ENCODE measurements at regions not wholly inside any gene's neighbourhood (a gene's known extent, or its start where the extent isn't known, plus 50 kb on each side); places are given as distances from the start of the nearest gene placed in this dataset.

DNA sequence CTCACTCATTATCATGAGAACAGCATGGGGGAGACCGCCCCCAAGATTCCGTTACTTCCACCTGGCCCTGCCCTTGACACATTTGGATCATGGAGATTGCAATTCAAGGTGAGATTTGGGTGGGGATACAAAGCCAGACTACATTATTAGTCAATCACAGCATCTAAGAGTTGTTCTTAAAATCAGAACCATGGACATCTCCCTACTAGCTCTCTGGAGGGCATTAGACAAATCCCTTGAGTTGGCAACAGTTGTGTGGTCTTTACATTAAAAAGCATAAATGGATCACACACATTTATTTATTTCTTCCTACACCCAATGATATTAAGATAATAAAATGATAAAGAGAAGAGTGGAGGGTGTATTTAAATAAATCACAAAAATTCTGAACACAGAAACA lies 262.8 kb upstream of the VCX start:
- POLR2A ChIA-PET: no interaction called here
- Mint-ChIP-seq H3K9me3 (no peaks in the 10 kb centered on the region), H3K4me1 (no peaks in the 10 kb centered on the region), H3K27ac (no peak overlapping the region), H3K4me3 (no peak overlapping the region), H3K27me3 (no peaks in the 10 kb centered on the region), H3K36me3 (ENCODE audit: low read depth) (no peaks in the 10 kb centered on the region)
- intact Hi-C loops (cut with micrococcal nuclease): no loop called here
- no peak for DNase-seq
- TF ChIP-seq, protein P1, sequence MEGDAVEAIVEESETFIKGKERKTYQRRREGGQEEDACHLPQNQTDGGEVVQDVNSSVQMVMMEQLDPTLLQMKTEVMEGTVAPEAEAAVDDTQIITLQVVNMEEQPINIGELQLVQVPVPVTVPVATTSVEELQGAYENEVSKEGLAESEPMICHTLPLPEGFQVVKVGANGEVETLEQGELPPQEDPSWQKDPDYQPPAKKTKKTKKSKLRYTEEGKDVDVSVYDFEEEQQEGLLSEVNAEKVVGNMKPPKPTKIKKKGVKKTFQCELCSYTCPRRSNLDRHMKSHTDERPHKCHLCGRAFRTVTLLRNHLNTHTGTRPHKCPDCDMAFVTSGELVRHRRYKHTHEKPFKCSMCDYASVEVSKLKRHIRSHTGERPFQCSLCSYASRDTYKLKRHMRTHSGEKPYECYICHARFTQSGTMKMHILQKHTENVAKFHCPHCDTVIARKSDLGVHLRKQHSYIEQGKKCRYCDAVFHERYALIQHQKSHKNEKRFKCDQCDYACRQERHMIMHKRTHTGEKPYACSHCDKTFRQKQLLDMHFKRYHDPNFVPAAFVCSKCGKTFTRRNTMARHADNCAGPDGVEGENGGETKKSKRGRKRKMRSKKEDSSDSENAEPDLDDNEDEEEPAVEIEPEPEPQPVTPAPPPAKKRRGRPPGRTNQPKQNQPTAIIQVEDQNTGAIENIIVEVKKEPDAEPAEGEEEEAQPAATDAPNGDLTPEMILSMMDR (IDR thresholded peaks at IDR 0.05): no peak
- CTCF ChIA-PET: no interaction called here
- ATAC-seq (ENCODE audit: low read depth): no peak

DNA sequence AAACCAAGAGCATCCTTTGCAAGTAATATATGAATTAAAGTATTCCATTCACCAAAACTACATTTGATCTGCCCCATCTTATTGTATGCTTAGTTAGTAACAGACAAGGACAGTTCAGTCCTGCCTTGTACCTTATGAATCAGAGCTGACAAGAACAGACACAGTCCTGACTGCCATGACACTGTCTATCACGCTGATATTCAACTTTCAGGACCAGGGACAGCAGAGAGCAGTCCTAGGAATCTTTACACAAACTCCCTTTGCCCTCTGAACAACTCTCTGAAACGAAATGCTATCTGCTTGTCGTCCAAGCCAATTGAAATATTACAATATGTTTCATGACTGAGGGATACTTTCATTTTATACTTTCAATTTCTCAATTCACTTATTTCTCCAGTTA lies 268.6 kb upstream of the VCX start:
- no peak overlapping the region for H3K4me3 Mint-ChIP-seq
- H3K27ac Mint-ChIP-seq: no peak overlapping the region
- POLR2A ChIA-PET: no interaction called here
- no peaks in the 10 kb centered on the region for H3K36me3 Mint-ChIP-seq (ENCODE audit: low read depth)
- H3K4me1 Mint-ChIP-seq: no peaks in the 10 kb centered on the region
- intact Hi-C loops (cut with micrococcal nuclease): no loop called here
- ATAC-seq (ENCODE audit: low read depth): no peak
- TF ChIP-seq, protein P1 (IDR thresholded peaks at IDR 0.05): no peak
- no peak for DNase-seq
- CTCF ChIA-PET: no interaction called here
- H3K9me3 Mint-ChIP-seq: no peaks in the 10 kb centered on the region
- no peaks in the 10 kb centered on the region for H3K27me3 Mint-ChIP-seq

DNA sequence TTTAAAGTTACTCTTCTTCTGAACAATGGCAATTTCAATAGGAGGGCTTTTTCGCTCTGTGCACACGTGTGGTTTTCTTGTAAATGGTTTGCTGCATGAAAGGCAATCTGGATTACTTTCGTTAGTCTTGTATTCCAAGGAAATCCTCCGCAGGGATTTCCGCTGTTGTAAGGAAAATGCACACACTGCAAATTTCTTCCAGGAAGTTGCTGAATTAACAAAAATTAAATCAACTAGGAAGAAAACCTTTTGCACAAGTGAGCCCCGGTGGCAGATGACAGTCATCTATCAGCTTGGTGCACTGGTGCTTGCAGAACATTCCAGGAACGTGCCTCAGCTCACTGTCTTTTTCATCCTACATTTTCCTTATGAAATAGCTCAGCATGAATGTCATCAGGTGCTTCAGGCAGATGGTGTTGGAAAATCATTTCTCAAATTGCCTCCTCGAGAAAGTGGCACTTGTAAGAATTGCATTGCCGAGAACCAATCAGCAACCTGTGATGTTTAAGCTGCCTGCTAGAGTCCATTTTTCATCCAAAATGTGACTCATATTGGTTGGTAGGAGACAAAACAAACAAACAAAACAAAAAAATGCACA lies 272.4 kb upstream of the VCX start:
- ChIA-PET POLR2A (no interaction called here), CTCF (no interaction called here)
- Mint-ChIP-seq H3K9me3 (no peaks in the 10 kb centered on the region), H3K27me3 (no peaks in the 10 kb centered on the region), H3K4me1 (no peaks in the 10 kb centered on the region), H3K36me3 (ENCODE audit: low read depth) (no peaks in the 10 kb centered on the region), H3K4me3 (no peak overlapping the region), H3K27ac (no peak overlapping the region)
- DNase-seq: no peak
- no peak for ATAC-seq (ENCODE audit: low read depth)
- intact Hi-C loops (cut with micrococcal nuclease): no loop called here
- TF ChIP-seq, protein P1 (IDR thresholded peaks at IDR 0.05): no peak

DNA sequence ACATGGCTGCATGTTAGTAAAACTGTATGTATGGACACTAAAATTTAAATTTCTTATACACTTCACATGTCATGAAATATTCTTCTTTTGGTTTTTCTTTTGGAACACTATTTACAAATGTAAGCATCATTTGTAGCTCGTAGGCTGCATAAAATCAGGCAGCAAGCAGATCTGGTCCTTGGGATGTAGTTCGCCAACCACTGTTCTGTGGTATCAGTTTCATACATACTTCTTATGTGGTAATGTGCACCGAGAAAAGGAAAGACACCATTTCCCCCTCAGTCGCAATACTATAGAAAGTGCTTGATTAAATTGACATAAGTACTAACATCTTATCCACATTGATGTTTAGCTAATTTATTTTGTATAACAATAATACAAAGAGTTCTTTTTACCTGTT lies 274.4 kb upstream of the VCX start:
- CTCF ChIA-PET: no interaction called here
- ATAC-seq (ENCODE audit: low read depth) (no peak), DNase-seq (no peak)
- Mint-ChIP-seq H3K27ac (no peak overlapping the region), H3K9me3 (no peaks in the 10 kb centered on the region), H3K36me3 (ENCODE audit: low read depth) (no peaks in the 10 kb centered on the region), H3K4me3 (no peak overlapping the region), H3K27me3 (no peaks in the 10 kb centered on the region), H3K4me1 (no peaks in the 10 kb centered on the region)
- POLR2A ChIA-PET: no interaction called here
- intact Hi-C loops (cut with micrococcal nuclease): no loop called here
- TF ChIP-seq, protein P1 (IDR thresholded peaks at IDR 0.05): no peak

DNA sequence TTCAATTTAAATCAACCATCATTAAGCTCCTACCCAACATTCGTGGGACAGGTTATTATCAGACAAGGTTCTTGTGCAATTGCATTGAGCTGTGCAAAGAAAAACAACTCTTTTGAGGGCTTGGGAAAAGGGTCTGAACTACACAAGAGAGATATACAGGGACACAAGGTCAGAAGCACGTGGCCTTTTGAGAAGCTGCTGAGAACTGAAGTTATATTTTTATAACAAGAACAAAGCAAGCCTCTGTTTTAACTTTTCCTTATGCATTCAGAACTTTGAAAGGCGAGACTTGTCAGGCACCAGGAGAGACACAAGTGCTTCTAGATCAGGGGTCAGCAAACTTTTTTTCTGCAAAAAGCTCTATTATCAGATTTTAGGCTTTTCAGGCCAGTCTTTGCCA lies 274.8 kb upstream of the VCX start:
- CTCF ChIA-PET: no interaction called here
- ATAC-seq (ENCODE audit: low read depth) (no peak), DNase-seq (no peak)
- TF ChIP-seq, protein P1 (IDR thresholded peaks at IDR 0.05): no peak
- Mint-ChIP-seq H3K9me3 (no peaks in the 10 kb centered on the region), H3K27me3 (no peaks in the 10 kb centered on the region), H3K36me3 (ENCODE audit: low read depth) (no peaks in the 10 kb centered on the region), H3K4me1 (no peaks in the 10 kb centered on the region), H3K4me3 (no peak overlapping the region), H3K27ac (no peak overlapping the region)
- POLR2A ChIA-PET: no interaction called here
- intact Hi-C loops (cut with micrococcal nuclease): no loop called here
